Neural progenitor cell (in vitro differentiated cells): ENCODE measurements at regions not wholly inside any gene's neighbourhood (a gene's known extent, or its start where the extent isn't known, plus 50 kb on each side); places are given as distances from the start of the nearest gene placed in this dataset.
A peak's percentile ranks its signal among the peaks of the same experiment; 100 is the strongest.

Experiments used
- DNase-seq: peaks from one replicate; pipeline ENCODE4 v3.0.0-alpha.2; 2016; ENCODE audit warnings: low spot score
- H2AFZ ChIP-seq: fragments of 200-600 bp; sonication (generic); replicated peaks from 2 replicates; pipeline ENCODE4 v1.6.1; 2016; ENCODE audit warnings: antibody characterized with exemption
- H3F3A ChIP-seq: fragments of 200-600 bp; sonication (generic); 2 replicates; pipeline ENCODE4 v1.6.1; 2016; ENCODE audit warnings: antibody characterized with exemption, low read depth
- H3K27ac ChIP-seq: fragments of 200-600 bp; sonication (generic); 2 replicates; pipeline ENCODE4 v1.5.1; 2016; ENCODE audit warnings: mild to moderate bottlenecking
- H3K27me3 ChIP-seq: fragments of 200-600 bp; sonication (generic); 2 replicates; pipeline ENCODE4 v1.6.1; 2016; ENCODE audit warnings: mild to moderate bottlenecking, moderate library complexity
- H3K36me3 ChIP-seq: fragments of 200-600 bp; sonication (generic); 2 replicates; pipeline ENCODE4 v1.5.1; 2016
- H3K4me1 ChIP-seq: fragments of 200-600 bp; sonication (generic); 2 replicates; pipeline ENCODE4 v1.6.1; 2016; ENCODE audit warnings: mixed run types
- H3K4me2 ChIP-seq: fragments of 200-600 bp; sonication (generic); 2 replicates; pipeline ENCODE4 v1.6.1; 2016
- H3K4me3 ChIP-seq: fragments of 200-600 bp; sonication (generic); 2 replicates; pipeline ENCODE4 v1.5.1; 2016
- H3K79me2 ChIP-seq: fragments of 200-600 bp; sonication (generic); 2 replicates; pipeline ENCODE4 v1.6.1; 2016; ENCODE audit warnings: low read depth
- H3K9ac ChIP-seq: fragments of 200-600 bp; sonication (generic); 2 replicates; pipeline ENCODE4 v1.6.1; 2016
- H3K9me3 ChIP-seq: fragments of 200-600 bp; sonication (generic); 2 replicates; pipeline ENCODE4 v1.5.1; 2016; ENCODE audit warnings: low read depth
- H4K20me1 ChIP-seq: fragments of 200-600 bp; sonication (generic); 2 replicates; pipeline ENCODE4 v1.6.1; 2016; ENCODE audit warnings: low read depth
- H3K27ac Mint-ChIP-seq: 3 replicates; pipeline ENCODE4 v1.8.0; 2021; ENCODE audit warnings: mixed read lengths
- H3K27me3 Mint-ChIP-seq: 2 replicates; pipeline ENCODE4 v1.8.0; 2022; ENCODE audit warnings: low read depth, mild to moderate bottlenecking, inconsistent platforms, moderate library complexity, mixed read lengths; ENCODE audit not compliant: insufficient read depth
- H3K36me3 Mint-ChIP-seq: 3 replicates; pipeline ENCODE4 v1.8.0; 2021; ENCODE audit warnings: mixed read lengths
- H3K4me1 Mint-ChIP-seq: 3 replicates; pipeline ENCODE4 v1.8.0; 2021; ENCODE audit warnings: mixed read lengths
- H3K4me3 Mint-ChIP-seq: 3 replicates; pipeline ENCODE4 v1.8.0; 2021; ENCODE audit warnings: mild to moderate bottlenecking, moderate library complexity, mixed read lengths
- H3K9me3 Mint-ChIP-seq: 3 replicates; pipeline ENCODE4 v1.8.0; 2020; ENCODE audit warnings: mixed read lengths
- CTCF ChIP-seq: fragments of 200-600 bp; sonication (generic); IDR thresholded peaks from 2 replicates; pipeline ENCODE4 v1.5.1; 2017; ENCODE audit warnings: antibody characterized with exemption, mild to moderate bottlenecking
- EZH2 ChIP-seq: fragments of 200-600 bp; sonication (generic); IDR thresholded peaks from 2 replicates; pipeline ENCODE4 v1.6.1; 2017; ENCODE audit warnings: antibody characterized with exemption, mild to moderate bottlenecking, moderate library complexity
- EZH2phosphoT487 ChIP-seq: fragments of 200-600 bp; sonication (generic); IDR thresholded peaks from 2 replicates; pipeline ENCODE4 v1.6.1; 2017; ENCODE audit warnings: antibody characterized with exemption

GRCh38 chr9:88676644-88677043 is 141.7 kb downstream of the NXNL2 start:
- Histone ChIP-seq H3K27ac (no peak overlapping the region), H3K4me1 (no peaks in the 10 kb centered on the region), H3K79me2 (no peaks in the 10 kb centered on the region), H2AFZ (no peak overlapping the region), H3K4me3 (no peak overlapping the region), H3K36me3 (no peaks in the 10 kb centered on the region), H3K4me2 (no peak overlapping the region), H3K9me3 (no peaks in the 10 kb centered on the region), H3K9ac (no peak overlapping the region), H4K20me1 (no peaks in the 10 kb centered on the region), H3F3A (no peaks in the 10 kb centered on the region), H3K27me3 (no peaks in the 10 kb centered on the region)
- peaks cover 4% of the 10 kb centered on the region for H3K27me3 Mint-ChIP-seq
- H3K4me3 Mint-ChIP-seq, result no peak overlapping the region
- no peak overlapping the region for H3K27ac Mint-ChIP-seq
- H3K4me1 Mint-ChIP-seq, result no peaks in the 10 kb centered on the region
- H3K36me3 Mint-ChIP-seq, result no peaks in the 10 kb centered on the region
- peaks cover 8% of the 10 kb centered on the region for H3K9me3 Mint-ChIP-seq
- DNase-seq, result no peak
- TF ChIP-seq CTCF (no peak), EZH2phosphoT487 (no peak), EZH2 (no peak)

- Histone ChIP-seq H3K4me3 (no peak overlapping the region), H3K4me2 (no peak overlapping the region), H3K27ac (no peak overlapping the region), H2AFZ (no peak overlapping the region), H3K4me1 (no peaks in the 10 kb centered on the region), H3K9ac (no peak overlapping the region), H3F3A (no peaks in the 10 kb centered on the region), H3K79me2 (no peaks in the 10 kb centered on the region), H3K27me3 (no peaks in the 10 kb centered on the region), H3K36me3 (no peaks in the 10 kb centered on the region), H4K20me1 (no peaks in the 10 kb centered on the region), H3K9me3 (no peaks in the 10 kb centered on the region)
- peaks cover 8% of the 10 kb centered on the region for H3K9me3 Mint-ChIP-seq
- H3K4me3 Mint-ChIP-seq, result no peak overlapping the region
- H3K36me3 Mint-ChIP-seq, result no peaks in the 10 kb centered on the region
- no peaks in the 10 kb centered on the region for H3K4me1 Mint-ChIP-seq
- DNase-seq, result no peak
- H3K27me3 Mint-ChIP-seq, result peaks cover 5% of the 10 kb centered on the region
- TF ChIP-seq EZH2phosphoT487 (no peak), CTCF (no peak)
- H3K27ac Mint-ChIP-seq, result no peak overlapping the region
Observed at GRCh38 chr9:88678008-88678407, 143.0 kb downstream of the NXNL2 start.

- no peaks in the 10 kb centered on the region for H3K36me3 ChIP-seq
- H3K9me3 Mint-ChIP-seq, result peaks cover 8% of the 10 kb centered on the region
- no peak overlapping the region for H3K4me3 Mint-ChIP-seq
- H3K79me2 ChIP-seq, result no peaks in the 10 kb centered on the region
- no peaks in the 10 kb centered on the region for H3K9me3 ChIP-seq
- H4K20me1 ChIP-seq, result no peaks in the 10 kb centered on the region
- H3K36me3 Mint-ChIP-seq, result no peaks in the 10 kb centered on the region
- H2AFZ ChIP-seq, result no peak overlapping the region
- H3K27ac Mint-ChIP-seq, result no peak overlapping the region
- H3K27me3 Mint-ChIP-seq, result peaks cover 5% of the 10 kb centered on the region
- no peaks in the 10 kb centered on the region for H3K4me1 Mint-ChIP-seq
- TF ChIP-seq CTCF (no peak), EZH2phosphoT487 (no peak), EZH2 (no peak)
- no peak for DNase-seq
- H3K4me1 ChIP-seq, result no peaks in the 10 kb centered on the region
- no peaks in the 10 kb centered on the region for H3K27me3 ChIP-seq
- H3K4me3 ChIP-seq, result no peak overlapping the region
- no peak overlapping the region for H3K9ac ChIP-seq
- no peaks in the 10 kb centered on the region for H3F3A ChIP-seq
- no peak overlapping the region for H3K27ac ChIP-seq
- no peak overlapping the region for H3K4me2 ChIP-seq
Observed at GRCh38 chr9:88678431-88678830, 143.5 kb downstream of the NXNL2 start.

- H3K27ac ChIP-seq, result no peak overlapping the region
- no peaks in the 10 kb centered on the region for H3K79me2 ChIP-seq
- H3K9me3 ChIP-seq, result no peaks in the 10 kb centered on the region
- H3K4me2 ChIP-seq, result no peak overlapping the region
- no peak for DNase-seq
- H2AFZ ChIP-seq, result no peak overlapping the region
- Mint-ChIP-seq H3K4me1 (peaks cover 2% of the 10 kb centered on the region), H3K27ac (peak overlapping the region; percentile 50), H3K27me3 (peaks cover 7% of the 10 kb centered on the region), H3K36me3 (no peaks in the 10 kb centered on the region), H3K4me3 (no peak overlapping the region), H3K9me3 (peaks cover 11% of the 10 kb centered on the region)
- no peaks in the 10 kb centered on the region for H3K27me3 ChIP-seq
- H3F3A ChIP-seq, result no peaks in the 10 kb centered on the region
- H3K36me3 ChIP-seq, result no peaks in the 10 kb centered on the region
- no peak overlapping the region for H3K4me3 ChIP-seq
- H3K4me1 ChIP-seq, result no peaks in the 10 kb centered on the region
- no peak for TF ChIP-seq EZH2
- no peak for TF ChIP-seq EZH2phosphoT487
- no peak for TF ChIP-seq CTCF
- H4K20me1 ChIP-seq, result no peaks in the 10 kb centered on the region
- H3K9ac ChIP-seq, result no peak overlapping the region
Observed at GRCh38 chr9:88680041-88680440, 145.1 kb downstream of the NXNL2 start.
